T-helper 1 cell treated with Interleukin-12 subunit alpha and Interleukin-12 subunit beta and Interleukin-4 antibody, amounts not matched to agents 30 ng/mL and 1 ng/mL, for 36 hours (primary cell): ENCODE measurements at regions not wholly inside any gene's neighbourhood (a gene's known extent, or its start where the extent isn't known, plus 50 kb on each side); places are given as distances from the start of the nearest gene placed in this dataset.

ENCODE experiments used
- intact Hi-C: fragments of 100-400 bp; cut with micrococcal nuclease; formaldehyde crosslinking; loops from one replicate; pipeline ENCODE4 v1.15.1; 2024

DNA sequence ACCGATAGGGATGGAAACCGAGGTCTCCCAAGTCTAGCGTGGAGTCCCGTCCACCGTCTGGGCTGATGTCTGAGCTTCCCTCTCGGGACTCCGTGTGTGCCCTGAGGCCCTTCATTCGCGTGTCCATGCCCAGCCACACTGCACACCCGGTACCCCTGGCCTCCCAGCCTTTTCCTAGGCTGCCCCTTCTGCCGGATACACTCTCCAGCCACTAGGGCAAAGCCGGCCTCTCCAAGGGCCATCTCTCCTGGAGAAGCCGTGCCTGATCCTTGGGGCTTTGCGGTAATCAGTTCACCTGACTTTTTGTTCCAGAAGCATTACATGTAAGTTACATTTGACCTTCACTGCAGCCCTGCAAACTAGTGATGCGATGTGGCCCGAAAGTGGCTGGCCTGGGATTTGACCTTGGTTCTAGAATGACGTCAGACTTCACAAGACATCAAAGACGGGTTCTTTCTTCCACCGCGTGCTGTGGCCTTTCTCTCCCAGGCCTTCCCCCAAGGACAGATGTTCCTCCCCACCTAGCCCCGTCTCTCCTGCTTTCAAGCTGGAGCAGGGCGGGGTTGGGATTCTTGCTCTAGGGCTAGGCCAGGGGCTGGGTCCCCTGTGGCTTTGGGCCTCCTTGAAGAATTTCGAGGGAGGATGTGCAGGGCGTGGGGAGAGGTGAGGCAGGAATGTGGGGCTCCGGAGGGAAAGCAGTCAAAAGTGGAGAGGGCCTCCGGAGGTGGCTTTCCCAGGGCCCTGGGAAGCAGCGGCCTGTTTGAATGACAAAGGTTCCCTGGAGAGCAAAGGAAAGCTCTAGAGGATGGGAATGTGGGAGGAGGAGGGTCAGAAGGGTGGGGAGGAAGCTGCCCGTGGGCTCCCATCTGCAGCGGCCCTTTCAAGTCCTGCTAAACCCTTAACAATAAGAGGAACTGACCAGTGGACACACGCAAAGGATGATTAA lies 49.7 kb upstream of the SLC2A1 start:
- intact Hi-C loops, result no loop called here
